Activated T-cell treated with anti-CD3 and anti-CD28 coated beads for 1 hour (primary cell): ENCODE measurements at regions not wholly inside any gene's neighbourhood (a gene's known extent, or its start where the extent isn't known, plus 50 kb on each side); places are given as distances from the start of the nearest gene placed in this dataset.

ENCODE experiments used
- DNase-seq: peaks from one replicate; pipeline ENCODE4 v3.0.0-alpha.2; 2020; ENCODE audit warnings: low read depth

- DNase-seq = no peak
Observed at GRCh38 chr4:18850867-18851266, 829.3 kb upstream of the LCORL start.

- no peak for DNase-seq
Observed at GRCh38 chr4:18847249-18847890, 825.8 kb upstream of the LCORL start.

- no peak for DNase-seq
Observed at GRCh38 chr4:18846313-18846712, 824.8 kb upstream of the LCORL start.

- no peak for DNase-seq
Observed at GRCh38 chr4:18844726-18845125, 823.2 kb upstream of the LCORL start.

GRCh38 chr4:18842431-18842830 is 820.9 kb upstream of the LCORL start:
- no peak for DNase-seq

- no peak for DNase-seq
Observed at GRCh38 chr4:18840481-18840880, 818.9 kb upstream of the LCORL start.

GRCh38 chr4:18816228-18816895 is 794.8 kb upstream of the LCORL start:
- DNase-seq = no peak

GRCh38 chr4:18815779-18816173 is 794.2 kb upstream of the LCORL start:
- DNase-seq = no peak

GRCh38 chr4:18815081-18815778 is 793.7 kb upstream of the LCORL start:
- no peak for DNase-seq

- no peak for DNase-seq
Observed at GRCh38 chr4:18813771-18814170, 792.2 kb upstream of the LCORL start.

- no peak for DNase-seq
Observed at GRCh38 chr4:18813055-18813454, 791.5 kb upstream of the LCORL start.

- no peak for DNase-seq
Observed at GRCh38 chr4:18803781-18804180, 782.2 kb upstream of the LCORL start.

- DNase-seq = no peak
Observed at GRCh38 chr4:18798123-18798522, 776.6 kb upstream of the LCORL start.

- DNase-seq = no peak
Observed at GRCh38 chr4:18795794-18796193, 774.2 kb upstream of the LCORL start.

- no peak for DNase-seq
Observed at GRCh38 chr4:18777190-18777930, 755.8 kb upstream of the LCORL start.

- no peak for DNase-seq
Observed at GRCh38 chr4:18767921-18768320, 746.4 kb upstream of the LCORL start.

GRCh38 chr4:18756671-18757070 is 735.1 kb upstream of the LCORL start:
- DNase-seq = no peak

- no peak for DNase-seq
Observed at GRCh38 chr4:18754180-18754579, 732.6 kb upstream of the LCORL start.

- no peak for DNase-seq
Observed at GRCh38 chr4:18751083-18751482, 729.5 kb upstream of the LCORL start.

- DNase-seq = no peak
Observed at GRCh38 chr4:18749391-18749790, 727.8 kb upstream of the LCORL start.

- no peak for DNase-seq
Observed at GRCh38 chr4:18736551-18736950, 715.0 kb upstream of the LCORL start.

GRCh38 chr4:18735740-18736268 is 714.2 kb upstream of the LCORL start:
- no peak for DNase-seq
